DOHH2 (cell line): ENCODE measurements at regions not wholly inside any gene's neighbourhood (a gene's known extent, or its start where the extent isn't known, plus 50 kb on each side); places are given as distances from the start of the nearest gene placed in this dataset.

Source experiments
- H3F3A ChIP-seq: fragments of 200-600 bp; sonication (generic), shearing (Covaris generic); 2 replicates; pipeline ENCODE4 v1.6.0; 2016; ENCODE audit warnings: antibody characterized with exemption, mild to moderate bottlenecking; ENCODE audit not compliant: control insufficient read depth, insufficient read depth
- H3K27ac ChIP-seq: fragments of 200-600 bp; sonication (generic); 2 replicates; pipeline ENCODE4 v1.5.1; 2014; ENCODE audit warnings: low read depth, mild to moderate bottlenecking, low read length, moderate library complexity
- H3K27me3 ChIP-seq: fragments of 200-600 bp; sonication (generic); 2 replicates; pipeline ENCODE4 v1.6.1; 2014; ENCODE audit warnings: mild to moderate bottlenecking, low read length, mixed read lengths; ENCODE audit not compliant: control insufficient read depth
- H3K36me3 ChIP-seq: fragments of 200-600 bp; sonication (generic); 2 replicates; pipeline ENCODE4 v1.6.1; 2014; ENCODE audit warnings: mild to moderate bottlenecking, low read length, moderate library complexity, mixed read lengths; ENCODE audit not compliant: control insufficient read depth
- H3K4me1 ChIP-seq: fragments of 200-600 bp; sonication (generic); 2 replicates; pipeline ENCODE4 v1.6.1; 2014; ENCODE audit warnings: mild to moderate bottlenecking, low read length, mixed read lengths; ENCODE audit not compliant: control insufficient read depth
- H3K4me2 ChIP-seq: fragments of 200-600 bp; sonication (generic); 2 replicates; pipeline ENCODE4 v1.6.0; 2014; ENCODE audit warnings: mild to moderate bottlenecking, low read length, moderate library complexity
- H3K4me3 ChIP-seq: fragments of 200-600 bp; sonication (generic); 2 replicates; pipeline ENCODE4 v1.5.1; 2014; ENCODE audit warnings: mild to moderate bottlenecking, low read length, mixed read lengths
- H3K79me2 ChIP-seq: fragments of 200-600 bp; sonication (generic); 2 replicates; pipeline ENCODE4 v1.6.1; 2014; ENCODE audit warnings: mild to moderate bottlenecking, low read length, mixed read lengths; ENCODE audit not compliant: control insufficient read depth
- H3K9me2 ChIP-seq: fragments of 200-600 bp; sonication (generic); replicated peaks from 2 replicates; pipeline ENCODE4 v1.6.1; 2014; ENCODE audit warnings: mild to moderate bottlenecking, low read length, mixed read lengths; ENCODE audit not compliant: control insufficient read depth
- H3K9me3 ChIP-seq: fragments of 200-600 bp; sonication (generic); 2 replicates; pipeline ENCODE4 v1.6.1; 2014; ENCODE audit warnings: antibody characterized with exemption, low read length, mixed read lengths; ENCODE audit not compliant: control insufficient read depth, insufficient read depth
- H4K20me1 ChIP-seq: fragments of 200-600 bp; sonication (generic); 2 replicates; pipeline ENCODE4 v1.6.0; 2014; ENCODE audit warnings: low read depth, mild to moderate bottlenecking, antibody characterized with exemption, low read length, moderate library complexity; ENCODE audit not compliant: control insufficient read depth, insufficient read depth
- CTCF ChIP-seq: fragments of 200-600 bp; sonication (generic); IDR thresholded peaks from one replicate; pipeline ENCODE4 v1.5.1; 2014; ENCODE audit warnings: antibody characterized with exemption, mild to moderate bottlenecking, low read depth, low read length; ENCODE audit not compliant: poor library complexity, severe bottlenecking
- EZH2phosphoT487 ChIP-seq: fragments of 200-600 bp; sonication (generic); IDR thresholded peaks from 2 replicates; pipeline ENCODE4 v1.6.1; 2017; ENCODE audit warnings: borderline replicate concordance, mild to moderate bottlenecking, antibody characterized with exemption, low read length, moderate library complexity, mixed read lengths

DNA sequence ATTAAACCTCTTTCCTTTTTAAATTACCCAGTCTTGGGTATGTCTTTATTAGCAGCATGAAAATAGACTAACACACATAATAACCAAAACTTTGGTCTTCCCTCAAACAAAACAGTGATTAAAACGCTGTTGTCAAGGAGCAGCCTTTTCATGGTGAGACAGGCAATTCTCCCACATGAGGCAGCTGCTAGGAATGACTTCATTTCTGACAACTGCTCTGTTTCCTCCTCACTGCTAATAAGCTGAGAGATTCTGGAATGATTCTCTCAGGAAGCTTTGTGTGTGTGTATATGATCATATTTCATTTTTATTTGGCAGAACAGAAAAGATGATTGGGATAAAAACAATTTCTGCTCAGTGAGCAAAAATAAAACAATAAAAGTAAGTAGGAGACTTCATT, 580.6 kb upstream of the ADAMTS9 start:
- no peaks in the 10 kb centered on the region for H3K4me1 ChIP-seq
- no peaks in the 10 kb centered on the region for H3F3A ChIP-seq
- TF ChIP-seq EZH2phosphoT487, result no peak
- no peak for TF ChIP-seq CTCF
- H3K36me3 ChIP-seq, result no peaks in the 10 kb centered on the region
- no peak overlapping the region for H3K4me2 ChIP-seq
- H3K4me3 ChIP-seq, result no peak overlapping the region
- H3K79me2 ChIP-seq, result no peaks in the 10 kb centered on the region
- no peaks in the 10 kb centered on the region for H4K20me1 ChIP-seq
- no peaks in the 10 kb centered on the region for H3K9me2 ChIP-seq
- H3K27me3 ChIP-seq, result no peaks in the 10 kb centered on the region
- no peaks in the 10 kb centered on the region for H3K9me3 ChIP-seq
- H3K27ac ChIP-seq, result no peak overlapping the region

- no peaks in the 10 kb centered on the region for H3K27me3 ChIP-seq
- no peaks in the 10 kb centered on the region for H3F3A ChIP-seq
- H3K4me2 ChIP-seq, result no peak overlapping the region
- H3K9me2 ChIP-seq, result no peaks in the 10 kb centered on the region
- no peak overlapping the region for H3K4me3 ChIP-seq
- TF ChIP-seq EZH2phosphoT487 (no peak), CTCF (no peak)
- no peaks in the 10 kb centered on the region for H3K79me2 ChIP-seq
- no peaks in the 10 kb centered on the region for H4K20me1 ChIP-seq
- H3K9me3 ChIP-seq, result no peaks in the 10 kb centered on the region
- no peaks in the 10 kb centered on the region for H3K4me1 ChIP-seq
- no peaks in the 10 kb centered on the region for H3K36me3 ChIP-seq
- no peak overlapping the region for H3K27ac ChIP-seq
Observed at GRCh38 chr3:65265942-65266590, 578.3 kb upstream of the ADAMTS9 start.

- Histone ChIP-seq H3K4me3 (no peak overlapping the region), H3F3A (no peaks in the 10 kb centered on the region), H3K9me2 (no peaks in the 10 kb centered on the region), H4K20me1 (no peaks in the 10 kb centered on the region), H3K27me3 (no peaks in the 10 kb centered on the region), H3K9me3 (no peaks in the 10 kb centered on the region), H3K36me3 (no peaks in the 10 kb centered on the region), H3K27ac (no peak overlapping the region), H3K4me1 (no peaks in the 10 kb centered on the region), H3K4me2 (no peak overlapping the region), H3K79me2 (no peaks in the 10 kb centered on the region)
- TF ChIP-seq CTCF (no peak), EZH2phosphoT487 (no peak)
Observed at GRCh38 chr3:65265511-65265910, 577.7 kb upstream of the ADAMTS9 start.
